ENCODE measurements at regions not wholly inside any gene's neighbourhood (a gene's known extent, or its start where the extent isn't known, plus 50 kb on each side); places are given as distances from the start of the nearest gene placed in this dataset.

- Mint-ChIP-seq H3K9me3 (ENCODE audit: unreplicated experiment) (no peaks in the 10 kb centered on the region), H3K4me1 (ENCODE audit: low read depth, unreplicated experiment) (no peaks in the 10 kb centered on the region), H3K36me3 (ENCODE audit: low read depth, unreplicated experiment) (no peaks in the 10 kb centered on the region), H3K4me3 (ENCODE audit: unreplicated experiment) (no peak overlapping the region), H3K27me3 (ENCODE audit: low read depth, unreplicated experiment) (peaks cover 30% of the 10 kb centered on the region), H3K27ac (ENCODE audit: unreplicated experiment) (no peak overlapping the region)
- H3K27me3 ChIP-seq (ENCODE audit: insufficient read depth, low read length): peaks cover 11% of the 10 kb centered on the region
- H3K4me1 ChIP-seq (ENCODE audit: insufficient read depth, low read length): no peaks in the 10 kb centered on the region
- no peak for TF ChIP-seq CTCF (IDR thresholded peaks at IDR 0.05; ENCODE audit: insufficient read depth, low read depth, low read length)
- no peak for TF ChIP-seq EZH2 (IDR thresholded peaks at IDR 0.05; ENCODE audit: insufficient read depth, low read length)
- no peak overlapping the region for H3K27ac ChIP-seq (ENCODE audit: low read depth, low read length)
- no peak overlapping the region for H3K4me2 ChIP-seq (ENCODE audit: low read length)
- FAIRE-seq (no peak), DNase-seq (ENCODE audit: low read depth) (no peak)
- no peaks in the 10 kb centered on the region for H3K36me3 ChIP-seq (ENCODE audit: insufficient read depth, low read length)
- H3K4me3 ChIP-seq (ENCODE audit: insufficient read depth, low read depth, low read length): no peak overlapping the region
- no peak overlapping the region for H2AFZ ChIP-seq (ENCODE audit: low read depth, low read length)
- no peaks in the 10 kb centered on the region for H3K9me3 ChIP-seq (ENCODE audit: insufficient read depth, low read depth, low read length)
- H3K79me2 ChIP-seq (ENCODE audit: insufficient read depth, low read length): no peaks in the 10 kb centered on the region
- H4K20me1 ChIP-seq (ENCODE audit: insufficient read depth, low read length): no peaks in the 10 kb centered on the region
- no peak overlapping the region for H3K9ac ChIP-seq (ENCODE audit: low read length)
Observed at GRCh38 chr15:79195802-79196201, 86.7 kb upstream of the ANKRD34C start.

DNA sequence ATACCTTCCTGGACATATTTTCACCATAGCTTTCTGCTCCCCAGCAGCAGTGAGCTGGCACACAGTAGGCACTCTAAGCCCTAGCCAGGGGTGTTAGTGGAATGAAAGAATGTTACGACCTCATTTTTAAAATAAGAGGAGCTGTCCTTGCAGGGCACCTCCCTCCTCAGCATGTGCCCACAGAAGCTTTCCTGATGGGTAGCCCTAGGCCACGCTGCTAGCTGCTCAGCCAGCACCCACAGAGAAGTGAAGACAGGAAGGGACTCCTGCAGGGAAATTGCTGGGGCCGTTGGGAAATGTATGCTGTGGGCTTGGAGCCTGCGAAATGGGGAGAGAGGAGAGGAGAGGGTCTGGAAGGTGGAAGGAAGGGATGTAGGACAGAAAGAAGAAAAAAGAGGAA, 87.3 kb upstream of the ANKRD34C start:
- Mint-ChIP-seq H3K4me3 (ENCODE audit: unreplicated experiment) (no peak overlapping the region), H3K27me3 (ENCODE audit: low read depth, unreplicated experiment) (peaks cover 28% of the 10 kb centered on the region), H3K36me3 (ENCODE audit: low read depth, unreplicated experiment) (no peaks in the 10 kb centered on the region), H3K27ac (ENCODE audit: unreplicated experiment) (no peak overlapping the region), H3K9me3 (ENCODE audit: unreplicated experiment) (no peaks in the 10 kb centered on the region), H3K4me1 (ENCODE audit: low read depth, unreplicated experiment) (no peaks in the 10 kb centered on the region)
- Histone ChIP-seq H3K79me2 (ENCODE audit: insufficient read depth, low read length) (no peaks in the 10 kb centered on the region), H3K4me2 (ENCODE audit: low read length) (no peak overlapping the region), H3K27me3 (ENCODE audit: insufficient read depth, low read length) (peaks cover 9% of the 10 kb centered on the region), H3K36me3 (ENCODE audit: insufficient read depth, low read length) (no peaks in the 10 kb centered on the region), H3K4me3 (ENCODE audit: insufficient read depth, low read depth, low read length) (no peak overlapping the region), H3K27ac (ENCODE audit: low read depth, low read length) (no peak overlapping the region), H3K4me1 (ENCODE audit: insufficient read depth, low read length) (no peaks in the 10 kb centered on the region), H3K9me3 (ENCODE audit: insufficient read depth, low read depth, low read length) (no peaks in the 10 kb centered on the region), H2AFZ (ENCODE audit: low read depth, low read length) (no peak overlapping the region), H4K20me1 (ENCODE audit: insufficient read depth, low read length) (no peaks in the 10 kb centered on the region), H3K9ac (ENCODE audit: low read length) (no peak overlapping the region)
- DNase-seq (ENCODE audit: low read depth) (no peak), FAIRE-seq (no peak)
- no peak for TF ChIP-seq EZH2 (IDR thresholded peaks at IDR 0.05; ENCODE audit: insufficient read depth, low read length)
- no peak for TF ChIP-seq CTCF (IDR thresholded peaks at IDR 0.05; ENCODE audit: insufficient read depth, low read depth, low read length)

GRCh38 chr15:79194386-79194785, 88.1 kb upstream of the ANKRD34C start:
- Mint-ChIP-seq H3K27me3 (ENCODE audit: low read depth, unreplicated experiment) (peaks cover 32% of the 10 kb centered on the region), H3K27ac (ENCODE audit: unreplicated experiment) (no peak overlapping the region), H3K9me3 (ENCODE audit: unreplicated experiment) (peaks cover 2% of the 10 kb centered on the region), H3K36me3 (ENCODE audit: low read depth, unreplicated experiment) (no peaks in the 10 kb centered on the region), H3K4me3 (ENCODE audit: unreplicated experiment) (no peak overlapping the region), H3K4me1 (ENCODE audit: low read depth, unreplicated experiment) (no peaks in the 10 kb centered on the region)
- no peaks in the 10 kb centered on the region for H3K79me2 ChIP-seq (ENCODE audit: insufficient read depth, low read length)
- H3K9me3 ChIP-seq (ENCODE audit: insufficient read depth, low read depth, low read length): no peaks in the 10 kb centered on the region
- H3K9ac ChIP-seq (ENCODE audit: low read length): no peak overlapping the region
- H3K27ac ChIP-seq (ENCODE audit: low read depth, low read length): no peak overlapping the region
- no peaks in the 10 kb centered on the region for H3K4me1 ChIP-seq (ENCODE audit: insufficient read depth, low read length)
- FAIRE-seq: no peak
- no peaks in the 10 kb centered on the region for H4K20me1 ChIP-seq (ENCODE audit: insufficient read depth, low read length)
- H2AFZ ChIP-seq (ENCODE audit: low read depth, low read length): no peak overlapping the region
- TF ChIP-seq CTCF (IDR thresholded peaks at IDR 0.05; ENCODE audit: insufficient read depth, low read depth, low read length) (no peak), EZH2 (IDR thresholded peaks at IDR 0.05; ENCODE audit: insufficient read depth, low read length) (no peak)
- H3K27me3 ChIP-seq (ENCODE audit: insufficient read depth, low read length): peaks cover 9% of the 10 kb centered on the region
- H3K4me2 ChIP-seq (ENCODE audit: low read length): no peak overlapping the region
- no peak for DNase-seq (ENCODE audit: low read depth)
- H3K36me3 ChIP-seq (ENCODE audit: insufficient read depth, low read length): no peaks in the 10 kb centered on the region
- H3K4me3 ChIP-seq (ENCODE audit: insufficient read depth, low read depth, low read length): no peak overlapping the region

Data from astrocyte (in vitro differentiated cells and primary cell).